GM18517 (cell line): ENCODE measurements at regions not wholly inside any gene's neighbourhood (a gene's known extent, or its start where the extent isn't known, plus 50 kb on each side); places are given as distances from the start of the nearest gene placed in this dataset.

Experiments
- ATAC-seq: cut with Tn5 transposase; IDR thresholded peaks from one replicate; pipeline ENCODE4 v1.9.1; 2021; ENCODE audit warnings: mild to moderate bottlenecking, moderate library complexity; ENCODE audit not compliant: unreplicated experiment

DNA sequence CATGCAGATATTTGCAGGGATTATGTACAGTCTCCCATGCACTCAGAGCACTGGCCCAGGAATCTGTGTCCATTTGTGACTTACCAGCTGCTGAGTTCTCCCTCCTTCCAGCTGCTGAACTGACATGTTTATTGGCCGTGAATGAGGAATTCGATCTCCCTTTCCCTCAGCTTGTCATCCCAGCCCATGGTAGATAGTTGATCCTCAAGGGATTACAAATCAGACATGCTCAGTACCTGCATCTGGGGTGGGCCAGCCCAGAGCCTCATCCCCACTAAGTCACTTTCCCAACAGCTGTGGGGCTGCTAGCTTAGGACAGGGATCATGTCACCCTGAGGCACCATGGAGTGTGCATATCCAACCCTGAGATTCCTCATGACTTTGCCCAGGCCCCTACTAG lies 1284.9 kb upstream of the LRRTM1 start:
- no peak for ATAC-seq

DNA sequence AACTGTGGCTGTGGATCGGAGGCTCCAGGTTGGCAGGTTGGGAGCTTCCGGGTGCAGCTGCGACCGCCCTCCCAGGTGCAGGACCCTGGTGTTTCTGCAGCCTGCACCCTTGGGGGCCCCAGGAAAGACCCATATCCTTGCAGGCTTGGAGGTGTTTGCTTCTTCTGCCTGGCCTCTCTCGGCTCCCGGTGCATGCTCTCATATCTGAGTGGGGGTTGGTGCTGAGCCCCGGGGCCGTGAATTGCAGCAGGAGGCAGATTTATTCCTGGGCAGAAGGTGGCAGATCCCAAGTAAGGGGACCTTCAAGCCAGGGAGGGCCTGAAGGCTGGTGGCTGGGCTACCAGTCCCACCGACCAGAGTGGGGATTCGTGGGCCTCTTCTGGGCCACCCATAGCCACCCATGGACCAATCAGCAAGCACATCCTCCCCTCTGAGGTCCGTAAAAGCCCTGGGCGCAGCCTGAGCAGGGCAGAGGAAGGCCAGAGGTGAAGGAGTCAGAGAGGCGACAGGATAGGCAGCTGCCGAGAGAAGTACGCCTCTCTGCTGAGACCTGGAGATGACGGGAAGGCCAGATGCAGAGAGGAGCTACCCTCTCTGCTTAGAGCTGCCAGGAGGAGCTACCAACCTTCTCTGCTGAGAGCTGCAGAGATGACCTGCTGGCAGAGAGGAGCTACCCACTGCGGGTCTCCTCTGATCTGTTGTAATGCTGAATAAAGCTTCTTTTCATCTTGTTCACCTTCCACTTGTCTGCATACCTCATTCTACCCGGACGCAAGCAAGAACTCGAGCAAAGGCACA lies 1279.0 kb upstream of the LRRTM1 start:
- no peak for ATAC-seq

DNA sequence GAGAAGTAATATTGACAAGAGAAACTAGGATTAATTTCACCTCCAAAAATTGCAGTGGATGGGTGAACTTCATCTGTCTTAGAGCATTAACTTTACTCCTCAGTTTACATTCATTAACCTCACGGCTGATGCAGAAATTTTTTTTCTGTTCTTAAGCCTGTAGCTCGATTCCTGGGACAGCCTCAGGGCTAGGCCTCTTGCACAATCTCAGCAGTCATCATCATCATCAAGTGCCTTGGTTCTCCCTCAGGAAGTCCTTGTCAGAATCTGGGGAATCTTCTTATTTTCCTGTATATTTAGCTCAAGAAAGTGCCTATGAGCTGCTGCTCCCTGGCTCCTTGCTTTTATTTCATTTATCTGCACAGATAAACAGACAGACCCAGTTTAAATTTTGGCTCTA lies 1272.2 kb upstream of the LRRTM1 start:
- ATAC-seq = no peak

DNA sequence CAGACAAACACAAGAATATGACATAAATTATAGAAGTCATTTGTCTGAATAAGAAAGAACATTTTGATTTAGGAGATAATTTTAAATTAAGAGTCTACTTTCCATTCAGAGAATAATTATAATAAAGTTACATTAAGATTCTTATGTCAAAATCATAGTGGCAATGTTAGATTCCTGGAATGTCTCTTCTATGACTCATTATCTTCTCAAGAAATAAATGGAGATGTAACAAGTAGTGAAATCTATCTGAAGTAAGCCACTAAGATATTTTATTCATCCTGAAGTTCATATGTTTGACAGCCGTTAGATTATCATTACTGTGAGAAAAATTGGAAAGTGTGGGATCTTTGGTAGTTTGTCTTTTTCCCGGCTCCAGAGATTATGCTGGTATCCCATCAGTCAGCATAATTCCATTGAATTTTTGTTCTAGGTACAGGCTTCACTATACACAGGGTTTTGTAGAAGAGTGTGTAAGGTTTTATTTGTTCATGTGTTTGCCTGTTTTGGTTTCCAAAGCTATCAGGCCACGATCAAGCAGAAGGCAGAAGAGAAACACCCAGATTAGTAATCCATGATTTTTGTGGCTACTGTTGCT lies 1246.6 kb upstream of the LRRTM1 start:
- ATAC-seq = no peak

DNA sequence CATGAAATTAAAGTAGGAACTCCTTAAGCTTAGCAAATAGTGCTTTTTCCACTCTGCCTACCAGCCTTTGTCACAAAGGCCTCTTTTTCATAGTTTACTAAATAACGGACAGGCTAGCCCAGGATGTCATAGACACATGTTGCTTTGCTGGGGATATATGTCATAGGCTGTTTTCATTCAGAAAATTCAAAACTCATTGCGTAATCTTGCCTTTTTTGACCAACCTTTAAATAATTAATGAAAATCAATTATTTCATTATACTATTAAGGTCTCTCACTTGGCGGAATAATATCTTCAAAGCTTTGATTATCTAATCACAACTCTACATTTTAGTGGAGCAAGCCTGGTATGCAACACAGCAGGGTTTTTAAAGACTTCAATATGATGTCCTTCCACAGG lies 1245.7 kb upstream of the LRRTM1 start:
- no peak for ATAC-seq

DNA sequence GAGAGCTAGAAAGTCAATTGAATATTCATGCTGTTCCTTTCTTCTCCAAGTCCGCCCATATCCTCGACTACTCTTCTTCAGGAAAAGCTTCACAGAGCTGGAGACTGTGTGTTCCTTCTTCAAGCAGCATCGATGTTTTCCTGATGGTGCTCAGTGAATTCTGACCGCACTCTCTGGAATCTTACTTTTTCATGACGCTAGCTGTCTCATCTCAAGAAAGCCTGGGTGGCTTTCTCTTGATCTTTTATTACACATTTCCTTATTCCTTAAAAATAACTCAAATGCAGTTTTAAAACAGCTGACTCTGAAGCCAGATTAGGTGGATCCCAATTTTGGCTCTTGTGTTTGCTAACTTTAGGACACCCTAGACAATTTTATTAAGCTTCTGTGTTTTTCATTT lies 1245.1 kb upstream of the LRRTM1 start:
- no peak for ATAC-seq

DNA sequence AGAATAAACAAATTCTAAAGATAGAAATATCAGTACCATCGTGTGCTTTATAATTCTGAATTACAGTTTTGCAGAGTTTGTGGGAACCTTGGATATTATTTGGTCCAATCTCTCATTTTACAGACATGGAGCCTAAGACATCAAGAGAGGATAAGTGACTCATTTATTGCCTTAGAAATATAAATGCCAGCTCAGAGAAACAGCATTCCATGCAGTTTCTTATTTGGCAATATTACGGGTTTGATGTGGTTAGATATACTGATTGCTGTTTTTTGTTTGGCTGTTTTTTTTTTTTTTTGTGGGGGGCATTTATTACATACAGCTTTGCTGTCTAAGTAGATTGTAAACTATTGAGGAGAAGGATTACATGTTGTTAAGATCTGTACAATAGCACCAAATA lies 1241.1 kb upstream of the LRRTM1 start:
- ATAC-seq = no peak

DNA sequence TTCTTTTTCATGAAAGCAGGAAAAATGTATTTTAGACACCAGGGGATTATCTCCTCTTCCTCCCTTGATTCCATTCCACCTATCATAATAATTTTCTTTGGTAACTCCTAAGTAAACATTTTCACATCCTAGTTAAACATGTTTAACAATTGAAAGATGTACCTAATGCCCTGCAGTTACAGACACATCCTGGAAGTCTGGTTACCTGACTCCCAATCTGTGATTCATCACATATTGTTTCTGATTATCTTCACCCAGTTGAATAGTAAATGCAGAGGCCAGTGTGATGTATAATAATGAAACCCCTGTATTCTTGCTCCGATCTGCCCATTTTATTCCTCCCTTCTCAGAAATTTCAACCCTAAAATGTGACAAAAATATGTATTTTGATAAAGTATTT lies 1237.6 kb upstream of the LRRTM1 start:
- ATAC-seq = no peak

DNA sequence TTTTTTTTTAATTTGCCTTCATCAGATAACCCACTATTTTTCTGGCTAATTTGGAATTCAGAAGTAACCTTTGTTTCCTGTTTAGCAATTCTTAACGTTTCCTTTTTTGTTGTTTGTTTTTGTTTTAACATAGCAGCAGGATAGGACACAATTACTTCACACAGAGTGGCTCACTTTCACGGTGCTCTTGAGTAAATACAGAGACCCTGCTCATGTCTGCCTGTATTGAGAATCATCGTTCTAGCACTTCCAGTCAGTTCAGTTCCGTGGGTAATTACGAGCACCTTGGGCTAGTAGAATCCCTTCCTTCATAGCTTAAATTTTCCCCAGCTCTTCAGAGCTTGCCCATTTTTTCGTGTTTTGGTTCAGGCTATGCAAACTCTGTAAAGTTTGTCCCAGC lies 1225.4 kb upstream of the LRRTM1 start:
- no peak for ATAC-seq

DNA sequence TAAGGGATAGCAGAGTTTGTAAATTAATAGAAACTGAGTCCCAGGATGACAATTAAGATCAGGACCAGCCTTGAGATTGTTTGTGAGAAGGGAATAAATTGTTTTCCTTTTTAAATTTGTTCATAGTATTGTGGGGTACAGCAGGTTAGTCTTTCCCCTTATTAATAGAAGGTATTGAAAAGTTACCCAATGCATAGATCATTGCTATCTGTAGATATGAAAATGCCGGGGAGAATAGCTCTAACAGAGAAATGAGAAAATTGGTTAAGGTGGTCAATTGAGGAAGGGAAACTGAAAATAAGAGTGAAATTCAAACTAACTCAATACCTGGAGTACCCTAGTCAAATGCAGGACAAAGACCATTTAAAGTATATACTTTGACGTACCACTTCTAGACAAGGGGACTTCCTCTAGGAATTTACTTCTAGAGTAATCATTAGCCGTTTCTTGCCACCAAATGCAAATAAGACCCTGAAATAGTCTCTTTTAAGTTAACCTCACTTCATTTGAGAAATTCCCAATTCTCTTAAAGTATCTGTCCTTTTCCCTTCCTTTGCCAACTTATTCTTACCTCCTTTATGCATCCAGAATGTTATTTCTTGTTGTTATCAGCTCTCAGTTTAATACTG lies 1224.4 kb upstream of the LRRTM1 start:
- no peak for ATAC-seq

DNA sequence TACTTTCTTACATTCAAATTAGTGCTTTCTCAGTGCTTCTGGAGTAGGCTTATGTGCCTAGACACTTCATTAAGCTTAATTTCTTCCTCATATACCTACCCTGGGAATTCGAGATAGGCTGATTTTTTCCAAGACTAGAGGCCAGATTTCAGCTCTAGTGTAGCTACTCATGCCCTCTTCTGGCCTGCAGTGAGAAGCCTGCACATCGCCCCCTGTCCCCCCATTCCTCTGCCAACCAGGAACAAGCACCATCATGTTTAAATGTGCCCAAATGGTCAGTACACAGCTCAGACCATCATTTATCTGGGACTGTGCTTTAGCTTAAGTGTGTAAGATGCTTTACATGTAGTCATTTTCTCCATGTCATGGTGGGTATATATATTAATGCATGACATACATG lies 1218.8 kb upstream of the LRRTM1 start:
- no peak for ATAC-seq

DNA sequence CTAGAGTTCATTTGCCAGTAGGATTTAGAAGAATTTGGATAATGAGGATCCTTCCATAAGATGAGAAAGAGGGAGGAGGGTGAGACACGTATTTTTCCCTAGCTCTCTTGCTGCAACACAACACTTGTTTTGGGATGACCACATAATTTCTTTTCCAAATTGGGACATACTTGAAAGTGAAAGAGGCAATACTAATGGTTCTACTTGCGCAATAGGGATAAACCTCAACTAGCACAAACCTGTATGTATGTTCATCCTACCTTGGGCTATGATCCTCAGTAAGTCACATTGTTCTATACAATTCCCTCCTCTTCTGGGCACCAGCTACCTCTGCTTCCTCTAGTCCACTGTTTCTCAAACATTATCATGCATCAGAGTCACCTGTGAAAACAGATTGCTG lies 1208.8 kb upstream of the LRRTM1 start:
- ATAC-seq = no peak

DNA sequence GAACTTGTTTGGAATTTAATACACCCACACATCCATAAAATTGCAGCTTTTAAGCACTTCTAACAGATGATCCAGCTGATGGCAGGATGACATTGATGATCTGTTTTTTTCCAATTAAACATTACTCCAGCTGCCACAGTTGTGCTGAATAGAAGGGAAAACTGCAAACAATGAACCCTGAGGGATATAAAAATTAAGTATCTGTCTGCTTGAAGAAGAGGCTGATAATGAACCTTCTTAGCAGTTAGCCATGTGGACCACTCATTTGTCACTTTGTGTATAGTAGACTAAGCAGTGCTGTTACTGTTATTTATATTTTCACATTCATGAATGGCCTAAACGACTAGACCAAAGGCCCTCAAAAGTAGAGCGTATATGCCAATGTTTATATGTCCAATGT lies 1201.0 kb upstream of the LRRTM1 start:
- no peak for ATAC-seq

DNA sequence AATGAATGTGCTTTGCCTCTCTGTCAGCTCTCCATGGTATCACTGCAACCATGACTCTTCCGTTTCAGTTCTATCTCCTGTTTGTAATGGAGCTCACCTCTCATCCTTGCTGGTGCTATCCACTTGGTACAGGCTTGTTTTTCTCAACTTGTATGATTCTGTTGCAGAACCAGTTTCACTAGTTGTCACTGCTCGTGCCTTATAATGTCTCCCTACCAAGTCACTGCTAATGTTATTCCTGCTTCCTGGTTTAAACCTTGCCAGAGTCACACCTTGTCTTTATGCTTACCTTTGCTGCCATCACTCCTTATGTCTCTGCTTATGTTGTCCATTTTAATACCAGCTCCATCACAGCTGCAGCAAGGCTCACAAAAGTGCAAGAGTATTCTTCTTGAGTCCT lies 1191.0 kb upstream of the LRRTM1 start:
- no peak for ATAC-seq

DNA sequence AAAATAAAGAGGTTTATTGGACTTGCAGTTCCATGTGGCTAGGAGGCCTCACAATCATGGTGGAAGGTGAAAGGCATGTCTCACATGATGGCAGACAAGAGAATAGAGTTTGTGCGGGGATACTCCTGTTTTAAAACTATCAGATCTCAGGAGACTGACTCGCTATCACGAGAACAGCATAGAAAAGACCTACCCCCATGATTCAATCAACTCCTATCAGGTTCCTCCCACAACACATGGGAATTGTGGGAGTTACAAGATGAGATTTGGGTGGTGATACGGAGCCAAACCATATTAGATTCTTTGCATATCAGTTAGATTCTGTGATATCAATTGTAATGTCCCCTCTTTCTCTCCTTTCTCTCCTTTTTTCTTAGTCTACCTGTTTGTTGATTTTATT lies 1178.7 kb upstream of the LRRTM1 start:
- no peak for ATAC-seq

DNA sequence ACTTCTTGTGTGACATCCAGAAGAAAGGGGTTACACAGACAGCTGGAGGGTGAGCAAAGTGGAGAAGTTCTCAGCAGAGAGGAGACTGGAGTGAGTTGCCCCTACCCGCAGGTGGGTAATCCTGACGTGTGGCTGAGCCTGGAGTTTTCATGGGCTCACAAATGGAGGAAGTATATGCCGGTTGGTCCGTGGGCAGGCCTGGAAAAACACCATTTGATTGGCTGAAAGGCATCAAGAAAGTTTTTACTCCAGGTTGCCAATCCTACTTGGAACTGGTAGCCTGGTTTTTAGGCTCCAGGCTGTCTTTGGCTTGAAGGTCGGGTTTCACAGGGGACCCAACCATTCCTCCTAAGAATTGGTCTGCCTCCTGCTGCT lies 1177.4 kb upstream of the LRRTM1 start:
- ATAC-seq = no peak

DNA sequence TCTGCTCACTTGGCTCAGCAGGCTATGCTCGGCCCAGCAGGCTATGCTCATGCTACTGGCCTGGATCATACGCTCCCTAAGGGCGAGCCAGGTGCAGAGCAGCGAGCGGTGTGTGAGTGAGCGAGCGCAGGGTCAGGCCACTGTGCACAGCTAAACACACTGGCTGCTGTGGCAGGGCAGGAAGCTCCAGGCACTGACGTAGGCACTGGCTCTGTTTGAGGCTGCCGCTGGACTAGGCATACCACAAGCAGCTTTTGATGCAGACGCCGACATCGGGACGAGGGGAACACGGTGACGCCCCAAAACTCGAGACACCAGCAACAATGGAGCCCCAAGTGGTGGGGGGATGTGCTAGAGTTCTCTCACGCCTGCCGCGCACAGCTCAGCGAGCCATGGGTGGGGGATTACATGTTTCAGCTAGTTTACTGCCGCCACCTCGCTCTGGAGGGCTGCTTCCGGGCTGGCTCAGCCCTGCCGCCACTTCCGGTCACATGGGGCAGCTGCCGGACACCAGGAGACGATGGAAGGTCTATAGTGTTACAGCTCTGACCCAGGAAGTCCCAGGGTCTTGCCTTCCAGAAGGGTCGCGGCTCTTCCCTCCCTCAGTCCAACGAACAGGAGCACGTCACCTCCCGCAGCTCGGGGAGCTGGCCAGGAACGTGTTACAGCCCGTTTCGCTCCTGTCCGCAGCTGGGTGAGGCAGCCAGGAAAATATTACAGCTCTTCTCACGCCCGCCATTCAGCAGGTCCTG lies 1176.9 kb upstream of the LRRTM1 start:
- no peak for ATAC-seq

DNA sequence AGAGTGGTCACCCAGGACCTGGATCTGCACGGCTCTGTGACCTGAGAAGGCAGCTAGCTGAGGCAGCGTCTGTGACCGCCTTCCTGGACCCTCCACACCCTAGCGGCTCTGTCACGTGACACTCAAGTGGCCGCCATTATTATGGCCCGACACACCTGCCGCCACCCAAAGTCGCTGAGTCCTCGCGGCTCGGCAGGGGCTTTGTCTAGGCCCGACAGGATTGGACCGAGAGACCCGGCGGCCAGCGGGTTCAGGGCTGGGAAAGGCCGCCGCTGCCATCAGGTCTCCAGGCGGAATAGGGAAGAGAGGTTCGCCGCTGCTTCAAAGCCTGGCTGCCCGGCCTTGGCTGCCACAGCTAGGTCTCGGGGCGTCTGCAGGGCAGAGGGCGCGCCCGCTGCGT lies 1162.5 kb upstream of the LRRTM1 start:
- ATAC-seq = no peak

DNA sequence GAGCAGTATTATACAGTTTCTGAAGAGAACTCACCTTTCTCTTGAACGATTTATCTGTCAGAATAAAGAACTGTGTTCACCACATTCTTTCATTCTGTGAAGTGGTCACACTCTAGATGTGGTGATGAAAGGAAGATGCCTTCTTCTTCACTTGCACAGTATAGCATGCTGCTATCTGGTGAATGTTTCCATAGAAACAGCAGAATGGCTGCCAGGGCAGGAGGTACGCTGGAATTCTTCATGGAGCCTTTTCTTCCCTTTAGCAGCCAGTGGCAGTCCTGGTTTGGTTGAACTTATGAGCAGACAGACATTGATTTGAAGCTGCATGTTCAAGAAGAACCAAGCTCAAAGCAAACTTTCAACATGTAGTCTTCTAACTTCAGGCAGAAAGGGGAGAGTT lies 1157.9 kb upstream of the LRRTM1 start:
- ATAC-seq = no peak

DNA sequence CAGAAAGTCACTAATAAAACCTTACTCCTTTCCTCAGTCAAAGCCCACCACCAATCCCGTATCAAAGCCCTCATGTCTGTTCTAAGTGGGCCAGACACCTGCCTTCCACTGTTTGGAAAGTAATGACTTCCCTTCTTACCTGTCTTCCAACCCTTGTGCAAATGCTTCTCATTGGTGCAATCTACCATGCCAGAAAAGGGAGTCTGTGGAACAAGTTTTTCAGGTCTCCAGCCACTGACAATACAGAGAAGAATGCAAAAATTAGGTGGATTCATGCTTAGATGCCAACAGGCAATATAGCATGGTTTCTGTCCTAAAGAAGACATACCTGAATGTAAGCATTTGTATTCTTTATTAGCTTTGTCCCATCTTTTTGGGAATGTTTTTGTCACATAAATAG lies 1140.6 kb upstream of the LRRTM1 start:
- ATAC-seq = no peak

DNA sequence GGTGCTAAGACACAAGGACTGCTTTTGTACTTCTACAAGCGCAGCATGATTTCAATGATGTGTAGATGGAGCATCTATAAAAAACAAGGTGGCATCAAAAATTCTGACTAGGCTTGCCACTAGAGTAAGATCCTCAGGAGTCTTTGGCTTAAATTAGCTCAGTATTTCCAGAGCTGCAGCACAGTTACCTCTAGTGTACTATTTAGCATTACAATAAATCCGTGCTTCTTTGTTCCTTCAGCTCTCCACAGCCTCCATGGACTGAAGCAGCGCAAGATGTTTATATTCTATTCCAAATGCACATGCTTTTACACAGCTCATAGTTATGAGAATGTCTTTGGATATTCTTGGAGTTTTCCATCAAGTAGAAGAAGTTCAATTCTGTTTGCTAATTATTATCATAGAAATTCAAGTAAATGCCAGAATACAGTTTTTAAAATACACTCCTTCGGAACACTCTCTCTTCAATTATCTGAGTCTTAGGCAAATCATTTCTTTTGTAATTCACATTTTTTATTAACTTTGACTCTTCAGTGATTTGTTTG lies 1133.0 kb upstream of the LRRTM1 start:
- ATAC-seq = no peak

DNA sequence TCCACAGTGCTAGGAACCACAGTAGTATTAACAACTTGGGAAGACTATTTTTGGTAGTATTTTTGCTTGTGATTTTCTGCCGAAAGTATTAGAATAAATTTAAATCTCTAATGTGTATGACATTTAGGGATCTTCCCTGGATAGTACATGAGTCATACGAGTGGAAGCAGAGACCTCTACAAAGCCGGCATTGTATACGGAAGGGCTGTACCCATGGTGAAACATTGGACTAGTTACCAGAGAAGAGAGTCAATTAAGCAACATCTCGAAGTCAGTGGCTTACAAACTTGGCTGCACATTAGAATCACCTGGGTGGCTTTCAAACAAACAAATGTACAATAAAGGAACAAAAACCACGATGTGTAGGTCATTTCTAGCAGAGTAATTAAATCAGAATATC lies 1131.7 kb upstream of the LRRTM1 start:
- no peak for ATAC-seq
